GM21360 (cell line): ENCODE measurements at regions not wholly inside any gene's neighbourhood (a gene's known extent, or its start where the extent isn't known, plus 50 kb on each side); places are given as distances from the start of the nearest gene placed in this dataset.

ENCODE experiments used
- ATAC-seq: cut with Tn5 transposase; IDR thresholded peaks from one replicate; pipeline ENCODE4 v1.9.1; 2021; ENCODE audit warnings: mild to moderate bottlenecking, moderate library complexity; ENCODE audit not compliant: unreplicated experiment

DNA sequence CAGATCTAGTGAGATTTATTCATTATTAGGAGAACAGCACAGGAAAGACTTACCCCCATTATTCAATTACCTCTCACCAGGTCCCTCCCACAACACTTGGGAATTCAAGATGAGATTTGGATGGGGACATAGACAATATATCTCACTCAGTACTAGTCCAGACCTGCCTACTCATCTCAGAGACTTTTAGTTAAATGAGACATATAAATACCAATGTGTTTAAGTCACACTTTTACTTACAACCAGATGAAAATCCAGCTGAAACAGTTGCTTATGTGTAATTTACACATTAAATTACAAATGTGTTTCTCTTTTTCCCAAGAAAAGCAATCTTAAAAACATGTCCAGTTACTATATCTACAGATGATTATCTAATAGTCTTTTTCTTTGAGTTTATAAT is 1145.6 kb downstream of the KCNT2 start:
- ATAC-seq = no peak

DNA sequence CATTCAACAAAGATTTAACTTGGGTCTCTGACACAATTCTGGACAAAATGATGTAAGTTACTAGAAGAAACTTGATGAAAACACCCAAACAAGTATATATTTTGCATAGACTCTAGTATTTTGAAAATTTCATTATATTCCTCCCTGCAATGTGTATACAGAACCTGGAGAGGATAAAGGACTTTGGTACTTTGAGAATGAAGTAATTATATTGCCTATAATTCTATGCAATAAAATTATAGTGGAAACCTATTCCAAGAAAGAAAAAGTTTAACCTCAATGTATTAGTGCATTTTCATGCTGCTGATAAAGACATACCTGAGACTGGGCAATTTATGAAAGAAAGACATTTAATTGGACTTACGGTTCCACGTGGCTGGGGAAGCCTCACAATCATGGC is 1146.1 kb downstream of the KCNT2 start:
- ATAC-seq = no peak

DNA sequence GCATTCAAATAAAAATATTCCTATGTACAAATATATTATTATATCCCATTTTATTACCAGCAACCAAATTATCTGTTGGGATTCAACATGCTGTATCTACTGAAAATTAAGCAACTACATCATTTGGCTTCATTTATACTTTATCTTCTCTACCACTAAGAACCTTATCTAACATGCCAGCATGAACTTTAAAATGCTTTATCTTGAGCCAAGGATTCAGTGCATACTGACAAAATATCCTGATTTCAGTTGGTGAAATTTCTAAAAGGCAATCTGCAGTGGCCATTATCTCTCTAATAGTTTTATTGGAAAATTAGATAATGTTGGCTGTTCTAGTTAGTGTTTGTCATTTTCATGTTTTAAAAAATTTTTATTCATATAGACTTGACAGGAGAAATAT is 1149.9 kb downstream of the KCNT2 start:
- ATAC-seq = no peak

DNA sequence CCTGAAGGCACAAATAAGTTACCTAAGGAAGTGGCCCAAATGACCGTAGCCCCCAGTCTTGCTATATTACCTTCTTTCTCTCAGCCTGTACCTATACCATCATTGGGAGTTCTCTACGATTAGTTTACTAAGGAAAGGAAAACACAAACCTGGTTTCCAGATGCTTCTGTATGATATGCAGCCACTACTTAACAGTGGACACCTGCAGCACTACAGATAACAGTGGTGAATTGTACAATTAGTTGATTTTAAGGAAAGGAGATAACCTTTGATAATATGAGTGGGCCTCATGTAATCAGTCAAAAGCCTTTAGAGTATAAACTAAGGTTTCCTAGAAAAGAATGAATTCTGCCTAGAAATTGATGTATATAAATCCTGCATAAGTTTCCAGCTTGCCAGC is 1157.4 kb downstream of the KCNT2 start:
- no peak for ATAC-seq

DNA sequence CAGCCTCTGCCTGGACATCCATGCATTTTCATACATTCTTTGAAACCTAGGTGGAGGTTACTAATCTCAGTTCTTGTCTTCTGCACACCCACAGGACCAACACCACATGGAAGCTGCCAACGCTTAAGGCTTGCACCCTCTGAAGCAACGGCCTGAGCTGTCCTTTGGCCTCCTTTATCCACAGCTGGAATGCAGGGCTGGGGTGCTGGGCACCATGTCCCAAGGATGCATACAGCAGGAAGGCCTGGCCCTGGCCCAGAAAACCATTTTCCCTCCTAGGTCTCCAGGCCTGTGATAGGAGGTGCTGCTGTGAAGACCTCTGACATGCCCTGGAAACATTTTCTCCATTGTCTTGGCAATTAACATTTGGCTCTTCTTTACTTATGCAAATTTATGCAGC is 1168.6 kb downstream of the KCNT2 start:
- ATAC-seq = no peak

DNA sequence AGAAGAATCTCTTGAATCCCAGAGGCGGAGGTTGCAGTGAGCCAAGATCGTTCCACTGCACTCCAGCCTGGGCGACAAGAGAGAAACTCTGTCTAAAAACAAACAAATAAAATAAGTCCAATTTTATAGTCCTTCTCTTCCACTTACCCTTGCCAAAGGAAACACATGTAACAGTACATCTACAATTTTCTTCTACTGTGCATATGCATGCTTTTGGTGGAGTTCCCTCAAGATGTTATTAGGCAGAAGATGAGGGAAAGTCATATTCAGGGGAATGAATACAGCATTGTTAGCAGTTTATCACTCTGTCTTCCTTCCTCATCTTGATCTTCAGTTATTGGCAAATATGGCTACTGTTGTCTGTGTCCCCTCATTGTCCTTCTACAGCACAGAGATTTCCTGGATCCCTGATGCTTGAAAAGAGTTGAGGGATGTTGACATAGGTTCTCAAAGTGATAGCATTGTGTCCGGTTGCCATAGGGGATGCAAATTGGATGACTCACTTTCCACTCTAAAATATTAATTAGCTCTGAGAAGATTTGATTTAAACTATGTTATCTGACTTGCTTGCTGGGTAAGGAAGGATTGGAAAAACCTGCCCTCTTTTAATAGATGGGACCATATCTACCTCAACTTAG is 1173.6 kb downstream of the KCNT2 start:
- no peak for ATAC-seq

DNA sequence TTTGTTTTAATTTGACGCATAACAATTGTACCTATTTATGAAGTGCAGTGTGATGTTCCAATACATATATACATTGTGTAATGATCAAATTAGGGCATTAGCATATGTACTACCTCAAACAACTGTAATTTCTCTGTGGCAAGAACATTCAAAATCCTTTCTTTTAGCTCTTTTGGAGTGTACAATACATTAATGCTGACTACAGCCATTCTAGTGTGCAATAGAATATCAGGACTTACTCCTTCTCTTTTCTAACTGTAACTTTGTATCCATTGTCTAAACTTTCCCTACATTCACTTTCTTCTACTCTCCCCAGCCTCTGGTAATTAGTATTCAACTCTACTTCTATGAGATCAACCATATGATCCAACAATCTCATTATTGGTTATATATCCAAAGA is 1177.4 kb downstream of the KCNT2 start:
- no peak for ATAC-seq

DNA sequence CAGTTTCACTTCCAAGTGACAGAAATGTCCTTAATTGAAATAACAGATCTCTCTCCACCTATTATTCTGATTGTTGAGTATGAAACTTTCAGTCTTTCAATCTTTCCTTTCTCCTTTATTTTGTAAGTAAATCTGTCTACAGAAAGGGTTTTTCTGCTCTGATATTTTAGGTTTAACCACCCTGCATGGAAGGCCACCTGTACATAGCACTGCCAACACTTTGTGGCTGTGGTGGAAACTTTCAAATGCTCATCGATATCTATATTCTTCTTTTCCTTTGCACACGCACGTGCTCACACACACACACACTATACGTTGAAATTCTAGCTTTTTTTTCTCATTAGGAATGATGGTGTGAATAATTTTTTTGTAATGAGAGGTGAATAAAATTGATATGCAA is 1179.3 kb downstream of the KCNT2 start:
- ATAC-seq = no peak

DNA sequence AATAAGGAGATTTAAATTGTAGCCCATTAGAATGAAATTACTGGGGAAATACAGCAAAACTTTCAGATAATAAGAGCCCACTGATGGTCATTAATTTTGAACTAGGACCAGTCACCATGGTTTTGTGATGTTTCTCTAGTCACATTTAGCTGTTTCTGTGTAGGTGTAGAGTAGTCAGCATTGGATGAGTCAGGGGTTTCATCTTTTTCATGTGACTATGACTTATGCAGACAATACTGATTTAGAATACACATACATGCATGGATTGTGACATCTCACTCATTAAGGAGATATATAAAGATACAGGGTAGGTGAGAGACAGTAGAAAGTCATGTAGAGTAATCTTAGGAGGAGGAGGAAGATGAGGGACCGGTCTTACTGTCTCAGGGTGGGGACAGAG is 1192.7 kb downstream of the KCNT2 start:
- ATAC-seq = no peak

DNA sequence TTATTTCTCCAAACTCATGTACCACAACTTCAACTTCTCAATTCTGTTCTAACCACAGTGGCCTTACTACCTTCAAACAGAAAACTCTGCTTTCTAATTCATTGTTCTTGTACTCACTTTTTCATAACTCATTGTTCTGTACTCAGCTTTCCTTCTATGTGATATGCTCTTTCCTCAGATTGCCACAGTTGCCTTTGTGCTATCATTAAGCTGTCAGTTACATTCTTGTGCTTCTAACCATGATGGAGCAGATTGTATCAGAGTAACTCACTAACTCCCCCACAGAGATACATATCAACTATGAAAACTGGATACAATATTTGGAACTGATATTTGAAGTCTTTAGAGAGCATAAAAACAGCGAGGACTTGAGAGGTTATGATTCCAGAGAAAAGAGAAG is 1213.7 kb downstream of the KCNT2 start:
- ATAC-seq = no peak

DNA sequence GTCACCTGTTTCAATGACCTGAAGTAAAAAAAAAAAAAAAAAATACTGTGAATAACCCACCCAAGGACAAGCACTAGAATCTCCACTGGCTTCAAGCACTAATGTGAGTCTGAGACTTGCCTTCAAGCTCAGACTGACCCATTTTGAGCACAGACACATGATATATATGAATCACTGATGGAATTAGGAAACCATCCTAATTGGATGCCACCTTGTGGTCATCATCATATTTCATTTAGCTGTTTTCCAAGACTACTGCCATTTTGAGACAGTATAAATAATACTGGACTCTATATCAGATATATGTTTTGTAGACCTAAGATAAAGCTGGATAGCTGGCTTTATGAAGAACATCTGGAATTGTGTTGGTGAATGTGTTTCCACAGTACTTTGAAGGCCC is 1232.0 kb downstream of the KCNT2 start:
- ATAC-seq = no peak

DNA sequence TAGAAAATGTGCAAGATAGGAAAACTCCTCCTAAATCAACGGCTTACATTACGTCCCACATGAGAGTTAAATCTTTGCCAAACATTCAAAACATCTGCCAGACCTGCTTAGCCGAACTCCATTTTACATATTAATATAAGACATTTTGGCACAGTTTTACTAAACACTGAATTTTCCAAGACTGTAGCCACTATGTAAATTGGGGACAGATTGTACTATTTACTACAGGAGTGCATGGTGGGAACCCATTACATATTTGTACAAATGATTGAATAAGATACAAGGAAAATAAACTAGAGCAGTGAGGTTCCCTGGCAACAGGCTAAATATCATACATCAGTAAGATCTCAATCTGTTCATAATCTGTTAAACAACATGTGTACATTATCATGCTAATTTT is 1234.4 kb downstream of the KCNT2 start:
- ATAC-seq = no peak

DNA sequence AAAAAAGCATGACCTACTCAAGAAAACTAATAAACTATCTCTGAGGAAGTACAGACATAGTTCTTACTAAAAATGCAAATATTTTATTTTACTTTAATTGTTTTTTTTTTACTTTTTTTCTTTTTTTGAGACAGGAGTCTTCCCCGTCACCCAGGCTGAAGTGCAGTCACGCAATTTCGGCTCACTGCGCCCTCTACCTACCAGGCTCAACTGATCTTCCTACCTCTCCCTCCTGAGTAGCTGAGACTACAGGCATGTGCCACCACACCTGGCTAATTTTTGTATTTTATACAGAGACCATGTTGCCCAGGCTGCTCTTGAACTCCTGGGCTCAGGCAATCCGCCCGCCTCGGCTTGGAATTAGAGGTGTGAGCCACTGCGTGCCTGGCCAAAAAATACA is 1263.1 kb downstream of the KCNT2 start:
- ATAC-seq = no peak

DNA sequence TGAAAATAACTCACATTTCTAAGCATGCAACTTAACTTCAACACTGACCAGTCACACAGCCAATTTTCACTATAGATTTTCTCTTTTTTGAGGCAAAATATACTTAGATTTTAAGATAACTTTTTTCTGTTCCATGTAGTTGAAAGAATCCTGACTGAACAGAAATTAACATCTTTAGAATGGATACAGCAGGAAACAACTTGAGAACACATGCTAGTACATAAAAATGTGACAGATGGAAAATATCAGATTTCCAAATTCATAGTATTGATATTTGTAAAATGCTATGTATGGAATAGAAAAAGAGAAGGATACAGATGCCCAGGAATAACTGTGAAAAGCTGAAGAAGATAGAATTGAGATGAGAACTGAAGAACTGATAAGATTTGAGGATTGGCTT is 1270.6 kb downstream of the KCNT2 start:
- ATAC-seq = no peak

DNA sequence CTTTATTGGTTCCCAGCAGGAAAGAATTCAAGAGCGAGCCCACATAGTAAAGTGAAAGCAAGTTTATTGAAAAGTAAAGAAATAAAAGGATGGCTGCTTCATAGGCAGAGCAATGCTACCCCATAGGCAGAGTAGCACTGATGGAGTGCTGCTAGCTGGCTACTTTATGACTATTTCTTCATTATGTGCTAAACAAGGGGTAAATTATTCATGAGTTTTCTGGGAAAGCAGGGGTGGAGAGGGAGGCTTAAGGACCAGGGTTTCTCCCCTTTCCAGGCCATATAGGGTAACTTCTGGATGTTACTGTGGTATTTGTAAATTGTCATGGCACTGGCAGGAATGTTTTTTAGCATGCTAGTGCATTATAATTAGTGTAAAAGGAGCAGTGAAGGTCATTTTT is 1271.4 kb downstream of the KCNT2 start:
- no peak for ATAC-seq

DNA sequence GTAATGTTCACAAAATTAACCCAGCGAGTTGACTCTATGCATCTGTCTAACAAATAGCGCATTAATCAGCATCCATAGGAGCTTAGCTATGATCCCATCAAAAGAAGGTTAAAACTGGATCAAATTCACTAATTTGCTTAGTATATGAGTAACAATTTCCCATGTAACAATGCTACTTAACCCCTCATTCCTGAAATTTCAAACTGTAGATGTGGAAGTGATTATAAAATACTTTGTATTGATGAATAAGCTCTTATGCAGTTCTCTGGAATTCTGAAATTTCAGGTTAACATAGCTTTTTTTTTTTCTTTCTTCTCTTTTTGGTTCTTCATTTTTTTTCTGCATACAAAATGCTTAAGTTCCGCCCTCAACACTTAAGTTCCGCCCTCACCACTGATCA is 1272.7 kb downstream of the KCNT2 start:
- no peak for ATAC-seq

DNA sequence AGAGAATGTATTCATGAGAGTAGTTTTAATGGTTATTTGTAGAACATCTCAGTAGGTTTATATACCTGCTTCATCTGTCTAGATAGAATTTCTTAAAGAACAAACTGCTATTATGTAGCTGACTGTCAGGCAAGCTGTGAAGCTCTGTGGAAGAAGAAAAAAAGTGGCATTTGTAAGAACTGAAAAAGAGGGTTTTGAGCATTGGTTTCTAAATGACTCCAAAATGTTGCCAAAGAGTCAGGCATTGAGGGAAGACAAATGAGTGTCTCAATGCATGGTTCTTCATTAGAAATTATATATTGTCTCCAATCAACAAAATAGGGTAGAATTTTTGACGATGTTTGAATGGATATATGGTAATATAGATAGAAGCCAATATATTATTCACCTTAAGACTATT is 1276.1 kb downstream of the KCNT2 start:
- ATAC-seq = no peak

DNA sequence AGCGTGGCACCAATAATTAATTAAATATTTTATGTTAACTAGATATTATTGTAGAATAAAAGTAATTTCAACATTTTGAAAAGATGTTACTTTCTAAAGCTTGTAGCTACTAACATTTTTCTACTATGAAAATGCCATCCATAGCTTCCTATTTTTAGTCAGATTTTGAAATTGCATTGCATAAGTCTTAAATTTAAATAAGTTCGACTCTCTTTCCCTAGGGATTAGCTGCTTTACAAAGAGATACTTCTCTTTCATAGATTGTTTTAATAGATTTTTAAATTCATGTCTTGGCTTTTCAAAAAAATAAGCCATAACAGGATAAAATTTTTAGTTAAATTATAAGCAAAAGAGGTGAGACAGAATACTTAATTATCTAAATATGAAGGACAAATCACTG is 1279.6 kb downstream of the KCNT2 start:
- no peak for ATAC-seq

DNA sequence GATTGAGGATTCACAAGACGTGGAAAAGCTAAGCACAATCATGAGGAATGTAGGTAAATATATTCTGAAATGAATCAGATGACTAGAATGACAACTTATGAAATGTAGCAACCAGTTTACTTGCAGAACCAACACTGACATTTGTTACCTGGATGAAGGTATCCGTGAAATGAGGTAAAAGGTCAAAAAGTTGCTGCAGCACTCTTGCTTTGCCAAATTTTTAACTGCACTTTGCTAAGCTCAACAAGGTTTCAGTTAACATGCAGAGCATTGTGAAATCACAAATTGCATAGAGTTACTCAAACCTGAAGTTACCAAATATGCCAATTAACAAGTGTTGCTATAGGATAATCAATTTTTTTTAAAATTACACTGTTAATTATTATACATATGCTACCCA is 1280.1 kb downstream of the KCNT2 start:
- no peak for ATAC-seq

DNA sequence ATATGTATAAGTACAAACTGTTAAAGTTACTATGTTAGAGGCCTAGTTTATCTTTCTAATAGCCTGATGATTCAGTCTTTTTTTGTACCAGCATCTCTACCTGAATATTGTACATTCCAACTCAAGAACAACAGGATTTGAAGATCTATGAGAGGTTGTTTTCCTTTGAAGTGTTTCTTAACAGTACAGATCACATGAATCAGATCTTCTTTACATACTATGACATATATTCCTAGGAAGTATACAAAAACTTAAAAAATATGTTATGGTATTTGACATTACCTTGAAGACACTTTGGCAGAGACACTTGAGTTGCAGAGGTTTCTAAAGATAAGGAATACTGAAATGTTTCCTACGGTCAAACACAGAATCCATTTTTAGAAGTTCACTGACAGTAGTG is 1280.9 kb downstream of the KCNT2 start:
- ATAC-seq = no peak

DNA sequence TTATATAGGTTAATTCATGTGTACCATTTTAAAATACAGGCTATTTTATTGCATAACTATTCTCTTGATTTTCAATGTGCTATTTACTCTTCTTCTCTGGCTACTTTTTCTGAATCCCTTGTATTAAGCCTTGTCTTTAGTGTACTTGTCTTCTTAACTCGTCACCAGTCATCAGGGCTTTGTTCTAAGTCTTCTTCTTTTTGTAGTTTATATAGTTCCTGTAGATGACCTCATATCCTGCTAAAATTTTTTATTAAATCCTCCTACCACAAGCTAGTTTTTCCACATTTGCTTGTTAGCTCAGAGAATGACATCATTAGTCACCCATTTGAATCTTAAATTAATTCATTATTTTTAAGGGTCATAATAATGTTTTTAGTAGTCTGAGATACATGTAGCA is 1281.9 kb downstream of the KCNT2 start:
- no peak for ATAC-seq

DNA sequence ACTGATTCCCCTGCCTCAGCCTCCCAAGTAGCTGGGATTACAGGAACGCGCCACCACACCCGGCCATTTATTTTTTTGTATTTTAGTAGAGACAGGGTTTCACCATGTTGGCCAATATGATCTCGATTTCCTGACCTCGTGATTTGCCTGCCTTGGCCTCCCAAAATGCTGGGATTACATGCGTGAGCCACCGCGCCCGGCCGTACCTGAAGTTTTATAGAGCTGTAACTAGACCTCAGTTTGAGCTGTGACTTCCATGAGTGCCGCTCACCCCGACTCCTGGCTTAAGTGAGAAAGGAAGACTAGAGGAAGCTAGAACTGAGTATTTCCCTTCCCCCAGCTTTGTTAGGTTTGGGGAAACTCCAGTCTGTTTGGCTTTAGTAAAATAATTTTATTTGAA is 1283.1 kb downstream of the KCNT2 start:
- ATAC-seq = no peak

DNA sequence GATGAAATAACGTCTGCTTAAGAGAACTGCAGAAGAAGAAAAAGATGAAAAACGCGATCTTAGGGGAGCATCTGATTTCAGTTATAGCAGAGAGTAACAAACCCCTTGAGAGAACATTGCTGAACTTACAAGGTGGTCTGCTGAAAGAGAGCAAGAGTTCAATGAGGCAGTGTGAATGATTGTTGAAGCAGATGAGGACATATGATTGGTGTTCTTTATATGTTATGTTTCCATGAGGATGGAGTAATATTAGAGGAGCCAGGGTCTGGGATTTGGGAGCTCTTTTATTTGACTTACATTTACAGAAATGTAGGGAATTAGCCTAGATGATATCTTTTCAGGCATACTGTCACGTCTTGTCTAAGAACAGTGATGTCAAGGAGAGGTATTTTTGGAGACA is 1302.0 kb downstream of the KCNT2 start:
- ATAC-seq = no peak

DNA sequence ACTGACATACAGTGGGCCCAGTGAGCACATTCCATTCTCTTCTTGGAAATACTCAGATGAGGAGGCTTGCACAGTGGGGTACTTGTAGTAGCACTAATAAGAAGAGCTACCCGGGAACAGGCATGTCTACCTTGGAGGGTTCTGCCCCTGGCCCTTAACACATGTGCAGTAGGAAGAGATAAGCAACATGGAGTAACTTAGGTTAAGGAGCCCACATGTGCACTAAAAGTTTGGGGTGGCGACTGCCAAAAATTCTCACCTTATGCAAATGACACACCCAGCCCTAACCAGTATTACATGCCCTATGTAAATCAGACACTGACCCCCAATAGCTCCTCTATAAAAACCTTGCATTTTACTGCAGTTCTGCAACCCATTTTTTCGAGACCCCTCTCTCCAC is 1313.3 kb downstream of the KCNT2 start:
- no peak for ATAC-seq
